ENCODE measurements at regions not wholly inside any gene's neighbourhood (a gene's known extent, or its start where the extent isn't known, plus 50 kb on each side); places are given as distances from the start of the nearest gene placed in this dataset.

- TF ChIP-seq CTCF (conservative IDR thresholded peaks at IDR 0.05; ENCODE audit: low read length) (no peak), EZH2phosphoT487 (IDR thresholded peaks at IDR 0.05; ENCODE audit: borderline replicate concordance) (no peak)
Observed at GRCh38 chr20:5390720-5391119, 74.0 kb upstream of the PROKR2 start.
